Heart left ventricle (tissue), 16 donors: ENCODE measurements at regions not wholly inside any gene's neighbourhood (a gene's known extent, or its start where the extent isn't known, plus 50 kb on each side); places are given as distances from the start of the nearest gene placed in this dataset.
A peak's percentile ranks its signal among the peaks of the same experiment; 100 is the strongest.

Source experiments
- ATAC-seq, 4 donors: fragments of 200-7000 bp; cut with Tn5 transposase; one replicate each; pipeline ENCODE4 v1.9.1; 2020 to 2022; ENCODE audit warnings: moderate library complexity in 4 of 4, mild to moderate bottlenecking in 3 of 4, moderate number of reproducible peaks in 1 of 4
- DNase-seq, 5 donors: peaks; one replicate each; pipeline ENCODE4 v3.0.0-alpha.2; 2020
- H3K27ac ChIP-seq, 12 donors: fragments of 200-600 bp; sonication (generic) in 4 of 12; one replicate each; pipeline versions ENCODE4 v1.5.0 to v1.8.0; 2016 to 2022; ENCODE audit warnings: mild to moderate bottlenecking in 2 of 12
- H3K27me3 ChIP-seq, 9 donors: fragments of 200-600 bp; sonication (generic) in 2 of 9; one replicate each; pipeline versions ENCODE4 v1.5.1 to v1.8.0; 2016 to 2022; ENCODE audit warnings: mild to moderate bottlenecking in 3 of 9
- H3K36me3 ChIP-seq, 9 donors: fragments of 200-600 bp; sonication (generic) in 2 of 9; one replicate each; pipeline versions ENCODE4 v1.5.0 to v1.8.0; 2018 to 2022; ENCODE audit warnings: mild to moderate bottlenecking in 2 of 9
- H3K4me1 ChIP-seq, 12 donors: fragments of 200-600 bp; sonication (generic) in 4 of 12; one replicate each; pipeline versions ENCODE4 v1.5.0 to v1.8.0; 2016 to 2022; ENCODE audit warnings: mild to moderate bottlenecking in 3 of 12
- H3K4me3 ChIP-seq, 12 donors: fragments of 200-600 bp; sonication (generic) in 4 of 12; one replicate each; pipeline versions ENCODE4 v1.5.0 to v1.8.0; 2017 to 2022; ENCODE audit warnings: mild to moderate bottlenecking in 9 of 12, moderate library complexity in 4 of 12
- H3K9me3 ChIP-seq, 12 donors: fragments of 200-600 bp; sonication (generic) in 4 of 12; one replicate each; pipeline versions ENCODE4 v1.5.0 to v1.8.0; 2016 to 2022; ENCODE audit warnings: mild to moderate bottlenecking in 1 of 12
- CTCF ChIP-seq, 12 donors: fragments of 200-600 bp; sonication (generic) in 4 of 12; IDR thresholded peaks; one replicate each; pipeline versions ENCODE4 v1.5.0 to v1.8.0; 2018 to 2022; ENCODE audit warnings: antibody characterized with exemption in 12 of 12, mild to moderate bottlenecking in 5 of 12
- POLR2A ChIP-seq, 2 donors: fragments of 450-650 bp; IDR thresholded peaks; one replicate each; pipeline ENCODE4 v1.6.1; 2017; ENCODE audit warnings: antibody characterized with exemption in 2 of 2, mild to moderate bottlenecking in 2 of 2, moderate library complexity in 2 of 2
- WGBS, 4 donors: extraction: QIAGEN DNeasy Blood & Tissue Kit in 2 of 4; methylation state at CpG; one replicate each; pipeline versions ENCODE4 v1.1.5 to v1.1.7; 2013 to 2018; 5-methylcytosine and 5-hydroxymethylcytosine counted together
- intact Hi-C, 10 donors: fragments of 100-400 bp; cut with DNase I; formaldehyde crosslinking; loops; one replicate each; pipeline versions ENCODE4 v1.11.1 to v1.14.2; 2022
- donor health status: ischemic (EF 13 %, LVEDD 7.1; RV severe dilation, severe dysfunction).
- donor health status: healthy with polysubstance abuse.
- donor health status: DM: no; HTN: yes; CAD: no.
- donor health status: DM: no; HTN: no; CAD: no.
- donor health status: ischemic (EF 25% LVEDD 6.9; RV normal size, moderate dysfunction).
- donor health status: ischemic (EF 25% LVEDD 5.7; RV mildly dilated, moderate dysfunction).
- donor health status: healthy.
- donor health status: DM: yes; HTN: yes; CAD: no.
- donor health status: ischemic (EF 35%, LVEDD 5.7; RV mildly dilated, moderate dysfunction).
- donor health status: nonischemic (EF 11% LVEDD 7.7; RV severe dilation, severe dysfunction).
- donor health status: DM: yes; HTN: yes; CAD: no.
- donor health status: PGD.
- donor health status: ischemic (EF 29% LVEDD 5.4; RV normal size, mild dysfunction).
- donor health status: nonischemic (EF 23%, LVEDD 6.1; RV moderate dilation, normal function).

GRCh38 chr1:59004755-59005154 is 220.9 kb upstream of the JUN start:
- no peak for DNase-seq
- Histone ChIP-seq H3K4me3 (no peak overlapping the region), H3K27ac (no peak overlapping the region), H3K27me3 (no peaks in the 10 kb centered on the region), H3K9me3 (no peaks in the 10 kb centered on the region), H3K4me1 (peaks cover 0 to 50% (median 12%) of the 10 kb centered on the region in 12 donors), H3K36me3 (no peaks in the 10 kb centered on the region)
- intact Hi-C loops = no loop called here
- WGBS, 4 donors = 89 to 93% (median 92%) methylated on average over 2 of the region's 2 CpGs
- no peak for ATAC-seq
- TF ChIP-seq POLR2A (IDR thresholded peaks at IDR 0.05) = no peak
- TF ChIP-seq CTCF (IDR thresholded peaks at IDR 0.05) = no peak

GRCh38 chr1:59005491-59006288 is 221.8 kb upstream of the JUN start:
- Histone ChIP-seq H3K4me1 (peaks cover 0 to 50% (median 12%) of the 10 kb centered on the region in 12 donors), H3K9me3 (no peaks in the 10 kb centered on the region), H3K36me3 (no peaks in the 10 kb centered on the region), H3K27me3 (no peaks in the 10 kb centered on the region), H3K4me3 (no peak overlapping the region), H3K27ac (no peak overlapping the region)
- intact Hi-C loops = no loop called here
- ATAC-seq = peak in 1 of 4 donors; percentile 36
- no peak for DNase-seq
- no peak for TF ChIP-seq POLR2A (IDR thresholded peaks at IDR 0.05)
- TF ChIP-seq CTCF (IDR thresholded peaks at IDR 0.05) = no peak
- WGBS, 4 donors = 92 to 98% (median 93%) methylated on average over 1 of the region's 1 CpG

GRCh38 chr1:59006289-59006658 is 222.4 kb upstream of the JUN start:
- Histone ChIP-seq H3K27ac (no peak overlapping the region), H3K4me3 (no peak overlapping the region), H3K4me1 (peaks cover 0 to 50% (median 12%) of the 10 kb centered on the region in 12 donors), H3K27me3 (no peaks in the 10 kb centered on the region), H3K9me3 (no peaks in the 10 kb centered on the region), H3K36me3 (no peaks in the 10 kb centered on the region)
- DNase-seq = no peak
- ATAC-seq = no peak
- intact Hi-C loops = no loop called here
- TF ChIP-seq POLR2A (IDR thresholded peaks at IDR 0.05) (no peak), CTCF (IDR thresholded peaks at IDR 0.05) (no peak)
- WGBS, 4 donors = 69 to 83% (median 72%) methylated on average over 3 of the region's 3 CpGs

GRCh38 chr1:59006932-59007331 is 223.1 kb upstream of the JUN start:
- no peaks in the 10 kb centered on the region for H3K9me3 ChIP-seq
- TF ChIP-seq CTCF (IDR thresholded peaks at IDR 0.05) = no peak
- TF ChIP-seq POLR2A (IDR thresholded peaks at IDR 0.05) = no peak
- 73 to 81% (median 76%) methylated on average over 6 of the region's 6 CpGs for WGBS, 4 donors
- H3K36me3 ChIP-seq = no peaks in the 10 kb centered on the region
- ATAC-seq = no peak
- intact Hi-C loops = no loop called here
- no peak overlapping the region for H3K27ac ChIP-seq
- no peak for DNase-seq
- no peak overlapping the region for H3K4me3 ChIP-seq
- H3K4me1 ChIP-seq = peaks cover 0 to 50% (median 12%) of the 10 kb centered on the region in 12 donors
- H3K27me3 ChIP-seq = no peaks in the 10 kb centered on the region
